Spleen (tissue), 7 donors: ENCODE measurements at regions not wholly inside any gene's neighbourhood (a gene's known extent, or its start where the extent isn't known, plus 50 kb on each side); places are given as distances from the start of the nearest gene placed in this dataset.

Experiments
- CTCF ChIP-seq, 11 experiments: fragments of 200-600 bp in 7 of 11; fragments of 450-650 bp in 4 of 11; sonication (generic) in 4 of 11; IDR thresholded peaks in 8 of 11; conservative IDR thresholded peaks in 3 of 11; 1 replicate in 7 of 11; 2 replicates in 4 of 11; pipeline versions ENCODE4 v1.4.0 to v1.8.0; 2016 to 2021; ENCODE audit warnings: antibody characterized with exemption in 11 of 11, inconsistent platforms in 4 of 11, mild to moderate bottlenecking in 1 of 11
- POLR2A ChIP-seq, 3 donors: fragments of 450-650 bp; IDR thresholded peaks; one replicate each; pipeline ENCODE4 v1.5.1; 2017; ENCODE audit warnings: antibody characterized with exemption in 3 of 3, mild to moderate bottlenecking in 1 of 3
- POLR2AphosphoS5 ChIP-seq, 3 donors: sonication (generic); formaldehyde crosslinking; IDR thresholded peaks; one replicate each; pipeline ENCODE4 v1.5.1; 2017; ENCODE audit warnings: antibody characterized with exemption in 3 of 3
- donor health status: DM: no; HTN: no; CAD: no; lungs with moderate emphysema.
- donor health status: DM: no; HTN: no; CAD: no.
- donor health status: DM: no; HTN: no; CAD: no.

DNA sequence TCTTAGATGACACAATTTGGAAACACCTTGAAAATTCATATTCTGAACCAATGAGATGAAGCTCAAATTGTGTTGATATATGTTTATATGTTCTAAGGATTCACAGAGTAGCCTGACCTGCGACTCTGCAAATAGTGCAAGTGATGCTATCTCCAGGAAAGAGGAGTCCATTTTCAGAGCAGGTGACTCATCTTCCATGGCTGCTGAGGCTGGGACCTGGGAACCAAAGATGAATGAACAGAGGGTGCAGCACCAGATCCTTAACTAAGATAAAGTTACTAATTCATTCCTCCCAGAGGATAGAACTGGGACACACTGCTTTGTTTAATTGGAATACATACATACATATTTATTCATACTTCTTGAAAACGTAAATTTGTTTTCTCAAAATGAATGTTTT lies 240.6 kb upstream of the SEMA3C start:
- no peak for TF ChIP-seq CTCF (IDR thresholded peaks at IDR 0.05 in 8 of 11, conservative IDR thresholded peaks at IDR 0.05 in 3 of 11)
- TF ChIP-seq POLR2A (IDR thresholded peaks at IDR 0.05): no peak
- no peak for TF ChIP-seq POLR2AphosphoS5 (IDR thresholded peaks at IDR 0.05)
